Non-pigmented ciliary epithelial cell (primary cell): ENCODE measurements at regions not wholly inside any gene's neighbourhood (a gene's known extent, or its start where the extent isn't known, plus 50 kb on each side); places are given as distances from the start of the nearest gene placed in this dataset.
A peak's percentile ranks its signal among the peaks of the same experiment; 100 is the strongest.

Experiments
- DNase-seq: peaks from one replicate; pipeline ENCODE4 v3.0.0-alpha.2; 2010; ENCODE audit warnings: low read depth

DNA sequence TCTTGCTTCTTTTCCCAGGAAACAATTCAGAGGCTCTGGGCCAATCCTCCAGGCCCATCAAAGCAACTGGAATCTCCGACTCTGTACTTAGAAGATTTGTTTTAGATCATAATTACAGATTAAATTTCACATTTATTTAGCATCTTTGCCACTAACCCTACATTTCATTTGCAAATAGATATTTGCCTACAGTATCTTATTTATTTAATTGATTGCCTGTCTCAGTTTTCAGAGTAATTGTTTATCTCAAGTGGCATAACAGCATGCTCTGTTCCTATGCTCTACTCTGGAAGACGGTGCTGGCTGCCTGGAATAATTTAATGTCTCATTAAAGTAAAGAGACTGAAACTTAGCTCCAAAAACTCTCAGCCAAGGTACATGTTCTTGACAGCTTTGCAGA, 213.4 kb downstream of the HNMT start:
- DNase-seq: no peak

DNA sequence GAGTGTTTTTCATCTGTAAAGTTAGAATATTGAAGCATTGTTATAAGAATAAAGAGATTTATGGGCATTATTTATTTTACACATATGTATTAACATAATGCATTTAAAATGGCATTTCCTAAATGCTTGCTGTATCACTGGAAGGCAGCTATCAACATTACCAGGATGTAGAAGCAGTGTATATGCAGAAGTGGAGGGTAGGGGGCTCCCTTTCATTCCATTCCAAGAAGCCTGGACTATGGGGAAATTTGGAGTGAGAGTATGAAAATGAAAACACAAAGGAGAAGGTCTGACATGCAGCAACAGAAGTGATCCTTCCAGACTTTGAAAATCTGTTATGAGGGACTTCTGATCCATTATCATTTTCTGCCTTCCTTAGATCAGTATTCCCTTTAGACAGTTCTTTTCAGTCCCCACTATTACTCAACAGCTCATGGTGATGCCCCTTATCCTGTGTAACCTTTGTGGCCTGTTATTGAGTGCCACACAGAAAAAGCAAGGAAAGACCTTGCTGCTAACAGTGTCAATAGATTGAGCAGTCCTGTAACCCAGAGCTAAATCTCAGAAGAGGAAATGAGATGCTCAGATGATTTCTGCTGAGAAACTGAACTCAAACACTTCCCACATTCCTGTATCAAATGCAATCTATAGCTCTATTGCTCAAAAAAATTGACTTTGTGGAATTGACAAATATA, 216.6 kb downstream of the HNMT start:
- no peak for DNase-seq

DNA sequence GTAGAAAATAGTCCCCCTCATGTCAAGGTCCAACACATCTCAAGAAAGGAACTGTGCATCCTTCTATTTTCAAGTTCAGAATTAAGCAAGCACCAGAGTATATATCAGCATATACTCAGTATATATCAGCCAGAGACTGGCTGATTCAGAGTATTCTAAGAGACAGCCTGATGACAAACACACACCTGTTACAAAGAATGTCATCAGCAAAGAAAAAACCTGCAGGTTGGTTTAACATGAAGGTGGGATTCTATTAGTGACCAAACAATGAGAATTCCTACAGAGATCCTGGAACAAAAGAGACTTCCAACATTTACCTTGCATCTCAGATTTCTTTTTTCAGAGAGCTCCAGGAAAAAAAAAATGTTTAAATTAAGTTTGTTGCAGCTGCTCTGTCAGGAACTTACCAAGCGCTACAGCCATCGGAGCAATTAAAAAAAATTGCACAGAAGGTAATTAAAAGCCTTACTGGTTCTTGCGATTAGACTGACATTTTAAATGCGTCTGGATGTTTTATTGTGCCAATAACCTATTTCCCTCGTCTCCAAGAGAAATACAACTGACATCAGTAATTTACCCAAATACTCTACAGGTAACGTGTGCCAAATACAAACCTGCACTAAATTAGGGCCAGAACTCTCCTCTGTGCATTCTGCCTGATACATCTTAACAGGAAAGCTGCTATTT, 218.1 kb downstream of the HNMT start:
- DNase-seq: no peak

DNA sequence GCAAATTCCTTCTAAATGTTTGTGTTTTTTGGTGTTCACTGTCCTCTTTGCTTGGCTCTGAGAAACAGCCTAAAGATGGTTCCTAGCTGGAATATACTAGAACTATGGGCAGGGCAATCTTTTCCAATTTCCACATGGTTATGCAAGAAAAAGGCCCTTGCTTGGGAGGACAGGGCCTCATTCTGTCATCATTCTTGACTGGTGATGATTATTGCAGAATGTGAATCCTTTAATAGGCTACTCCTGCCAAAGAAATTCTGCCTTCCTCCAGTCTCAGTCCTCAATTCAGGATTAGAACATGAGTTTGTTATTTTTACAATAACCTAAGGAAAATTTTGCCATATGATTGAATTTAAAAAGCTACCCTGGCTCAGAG, 218.7 kb downstream of the HNMT start:
- no peak for DNase-seq

DNA sequence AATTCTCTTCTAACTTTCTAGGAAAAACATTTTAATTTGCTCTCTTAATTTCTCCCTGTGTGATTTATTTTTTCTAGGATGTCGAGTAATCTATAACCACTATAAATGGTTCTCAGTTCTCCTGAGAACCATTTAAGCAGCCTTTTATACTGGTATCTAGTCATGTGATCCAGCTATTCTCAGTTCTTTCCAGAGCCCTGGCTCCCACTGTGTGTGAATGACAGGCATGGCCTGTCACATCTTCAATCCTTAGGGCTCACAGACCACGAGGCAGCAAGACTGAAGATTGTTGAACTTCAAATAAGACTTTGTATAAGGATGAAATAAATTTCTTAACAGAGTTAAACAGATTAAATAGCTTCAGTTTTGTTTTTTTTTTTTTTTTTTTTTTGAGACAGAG, 219.4 kb downstream of the HNMT start:
- no peak for DNase-seq

DNA sequence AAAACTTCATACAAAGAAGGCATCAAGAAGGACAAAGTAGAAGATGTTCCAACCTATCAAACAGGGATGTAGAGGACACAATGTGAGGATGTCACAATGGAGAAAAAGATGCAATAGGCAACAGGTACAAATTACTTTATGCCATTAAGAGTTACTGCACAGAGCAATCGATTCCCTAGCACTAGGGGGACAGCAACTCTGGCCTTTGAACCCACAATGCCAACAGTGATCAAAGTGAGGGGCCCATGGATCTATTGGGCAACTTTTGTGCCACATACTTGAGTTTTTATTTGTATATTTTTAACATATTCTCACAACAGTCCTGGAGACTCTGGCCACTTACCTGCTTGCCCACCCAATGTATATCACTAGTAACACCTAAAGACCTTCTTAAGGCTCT, 220.2 kb downstream of the HNMT start:
- DNase-seq: no peak

DNA sequence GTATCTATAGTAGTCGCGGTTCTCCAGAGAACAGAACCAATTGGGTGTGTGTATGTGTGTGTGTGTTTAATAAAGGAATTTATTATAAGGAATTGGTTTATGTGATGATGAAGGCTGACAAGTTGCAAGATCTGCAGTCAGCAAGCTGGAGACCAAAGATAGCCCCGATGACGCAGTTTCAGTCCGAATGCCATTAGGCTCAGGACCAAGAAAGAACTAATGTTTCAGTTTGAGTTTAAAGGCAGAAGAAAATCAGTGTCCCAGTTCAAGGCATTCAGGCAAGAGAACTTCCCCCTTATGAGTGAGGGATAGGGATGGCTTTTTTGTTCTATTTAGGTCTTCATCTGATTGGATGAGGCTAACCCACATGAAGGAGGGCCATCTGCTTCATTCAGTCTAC, 221.6 kb downstream of the HNMT start:
- DNase-seq: no peak

DNA sequence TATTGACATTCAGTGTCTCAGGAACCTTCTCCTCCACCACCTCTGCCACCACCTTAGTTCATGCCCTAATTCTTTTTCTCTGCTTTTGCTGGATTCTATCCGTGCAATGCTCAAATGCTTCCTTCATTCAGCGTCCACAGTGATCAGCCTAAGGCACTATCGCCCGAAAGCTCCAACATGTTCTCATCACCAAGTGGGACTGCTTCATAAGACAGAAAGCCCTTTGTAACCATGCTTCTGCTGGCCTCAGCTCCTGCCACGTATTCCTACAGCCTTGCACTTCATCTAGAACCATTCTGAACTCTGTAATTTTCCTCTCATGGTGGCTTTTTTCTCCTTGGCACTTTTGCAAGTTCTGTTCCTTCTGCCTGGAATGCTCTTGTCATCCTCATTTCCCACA, 222.9 kb downstream of the HNMT start:
- DNase-seq: no peak

DNA sequence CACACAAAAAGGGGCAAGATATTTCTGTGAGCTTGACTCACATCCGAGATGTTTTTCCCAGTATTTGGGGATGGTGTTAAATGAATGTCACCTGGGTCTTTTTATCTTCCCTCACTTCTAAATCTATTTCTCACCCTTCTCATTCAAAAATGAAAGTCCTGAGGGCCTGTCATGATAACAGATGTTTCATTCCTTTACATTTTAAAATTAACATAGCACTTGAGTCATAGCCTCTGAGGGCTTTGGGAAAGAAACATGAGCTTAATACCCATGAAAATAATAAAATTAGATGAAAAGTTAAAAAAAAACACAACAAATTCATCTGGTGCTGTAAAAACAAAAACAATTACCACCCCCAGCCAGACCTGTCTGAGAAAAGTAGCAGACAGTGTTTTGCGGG, 226.7 kb downstream of the HNMT start:
- DNase-seq: no peak

DNA sequence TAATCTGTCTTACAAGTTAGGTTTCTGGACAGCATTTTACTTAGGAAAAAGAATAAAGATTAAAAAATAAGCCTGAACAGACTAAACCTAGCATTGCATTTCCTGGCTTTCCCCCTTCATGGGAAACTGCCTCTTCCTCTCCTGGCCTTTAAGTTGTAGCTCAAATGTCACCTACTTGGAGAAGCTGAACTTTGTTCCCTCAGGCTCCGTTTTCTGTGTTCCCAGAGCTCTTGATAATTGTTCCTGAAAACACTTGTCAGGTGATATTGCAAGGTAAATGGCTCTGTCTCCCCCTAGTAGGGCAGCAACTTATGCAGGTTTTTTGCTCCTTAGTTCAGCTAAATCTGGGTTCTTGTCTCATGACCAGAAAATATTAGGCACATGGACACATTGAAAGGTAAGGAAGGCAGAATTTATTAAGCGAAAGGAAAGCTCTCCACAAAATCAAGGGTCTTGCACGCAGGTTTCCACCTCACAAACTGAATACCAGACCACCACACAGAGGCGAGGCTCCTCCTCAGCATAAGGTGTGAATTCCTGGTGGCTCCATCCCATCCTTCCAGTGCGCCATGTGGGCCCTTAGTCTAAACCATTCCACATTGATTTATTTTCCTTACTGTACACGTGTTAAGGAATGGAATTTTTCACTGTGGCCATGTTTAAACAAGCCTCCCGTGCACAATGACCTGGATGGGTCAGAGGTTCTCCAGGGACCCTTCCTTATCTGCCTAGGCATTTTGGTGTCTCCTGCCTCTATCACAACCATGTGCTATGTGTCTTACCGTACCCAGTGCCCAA, 229.3 kb downstream of the HNMT start:
- DNase-seq: no peak

DNA sequence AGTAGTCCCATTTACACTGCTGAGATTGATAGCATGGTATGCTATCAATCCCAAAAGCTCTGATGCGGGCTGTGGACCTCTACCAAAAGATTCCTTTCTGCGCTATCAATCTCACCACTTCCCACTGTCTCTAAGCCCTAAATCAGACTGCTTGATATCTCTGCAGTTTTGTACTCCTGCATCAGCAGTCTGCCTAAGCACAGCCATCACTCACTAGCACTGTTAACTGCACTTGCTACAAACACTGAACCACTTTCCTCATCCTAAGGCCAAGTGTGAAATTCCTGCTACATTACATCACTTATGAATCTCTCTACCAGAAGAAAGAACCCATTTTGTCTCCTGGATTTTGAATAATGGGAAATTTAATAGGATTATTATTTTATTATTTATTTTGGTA, 237.0 kb downstream of the HNMT start:
- DNase-seq: no peak

DNA sequence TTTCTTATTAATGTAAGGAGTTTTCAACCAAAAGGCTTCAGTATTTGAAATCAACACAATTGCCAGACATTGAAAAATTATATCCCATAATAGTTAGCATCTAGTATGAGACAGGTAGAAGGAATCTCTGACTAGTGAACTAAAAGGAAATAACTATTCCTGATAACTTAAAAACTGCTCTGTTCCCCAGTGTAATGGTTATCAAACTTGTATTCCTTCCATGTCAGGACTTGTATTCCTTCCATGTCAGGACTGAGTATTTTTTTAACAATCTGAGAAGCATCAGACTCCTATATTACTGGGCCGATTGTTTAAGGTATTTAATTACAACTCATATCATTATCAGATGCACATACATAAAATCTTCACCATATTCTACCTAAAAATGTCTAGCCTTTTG, 238.5 kb downstream of the HNMT start:
- DNase-seq: no peak

DNA sequence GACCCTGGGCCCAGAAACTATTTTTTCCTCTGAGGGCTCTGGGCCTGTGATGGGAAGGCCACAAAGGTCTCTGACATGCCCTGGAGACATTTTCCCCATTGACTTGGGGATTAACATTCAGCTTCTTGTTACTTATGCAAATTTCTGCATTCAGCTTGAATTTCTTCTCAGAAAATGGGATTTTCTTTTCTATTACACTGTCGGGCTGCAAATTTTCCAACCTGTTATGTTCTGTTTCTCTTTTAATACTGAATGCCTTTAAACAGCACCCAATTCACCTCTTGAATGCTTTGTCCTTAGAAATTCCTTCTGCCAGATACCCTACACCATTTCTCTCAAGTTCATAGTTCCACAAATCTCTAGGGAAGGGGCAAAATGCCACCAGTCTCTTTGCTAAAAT, 241.0 kb downstream of the HNMT start:
- DNase-seq: no peak

DNA sequence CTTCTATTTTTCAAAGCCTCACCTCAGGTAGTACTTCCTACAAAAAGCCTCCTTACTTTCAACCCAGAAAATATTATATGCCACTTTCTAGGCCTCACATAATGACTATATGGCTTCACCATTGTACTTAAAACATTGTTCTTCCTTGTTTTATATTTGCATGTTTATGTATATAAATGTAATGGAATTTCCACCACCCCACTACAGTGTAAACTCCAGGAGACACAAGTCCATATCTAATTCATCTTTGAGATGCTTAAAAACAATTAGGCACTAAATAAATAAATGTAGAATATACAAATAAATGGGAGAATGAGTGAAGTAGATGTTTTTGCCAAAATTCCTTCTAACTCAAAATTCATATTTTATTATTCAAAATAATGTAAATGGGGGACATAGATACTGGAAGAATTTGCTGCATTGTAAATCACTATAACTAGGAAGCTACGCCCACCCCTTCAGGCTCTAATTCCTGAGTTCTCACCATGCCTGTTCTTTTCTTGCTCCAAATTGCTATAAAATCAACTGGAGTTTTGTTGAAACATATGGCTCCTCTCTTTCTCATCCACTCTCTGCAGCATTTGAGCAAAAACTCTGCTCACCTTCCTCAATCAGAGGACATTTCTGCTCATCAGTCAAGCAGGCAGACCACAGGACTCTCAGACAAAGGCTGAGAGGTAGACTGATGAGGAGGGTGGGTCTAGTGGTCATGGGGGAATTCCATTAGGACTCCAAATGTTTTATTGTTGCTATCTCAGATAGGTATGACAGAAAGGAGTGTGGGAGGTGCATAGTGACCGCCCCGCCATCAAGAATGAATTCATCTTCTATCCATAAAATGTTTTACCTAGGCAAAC, 243.0 kb downstream of the HNMT start:
- DNase-seq: no peak

DNA sequence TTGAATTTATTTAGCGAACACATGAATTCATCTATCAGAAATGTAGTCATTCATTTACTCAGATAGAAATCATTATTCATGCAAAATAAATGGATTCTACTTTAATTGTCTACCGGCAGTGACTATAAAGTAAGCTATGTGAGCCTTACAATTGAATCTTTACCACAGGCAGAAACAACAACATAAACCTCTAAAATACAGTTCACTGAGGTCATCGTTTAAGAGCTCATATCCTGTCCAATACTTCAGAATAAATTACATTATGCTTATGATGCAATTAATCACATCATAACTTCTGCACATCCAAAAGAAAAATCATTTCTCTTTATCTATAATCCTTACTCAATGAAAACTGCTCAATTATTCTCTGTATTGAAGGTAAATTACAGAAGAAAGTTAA, 244.7 kb downstream of the HNMT start:
- peak; percentile 2 for DNase-seq

DNA sequence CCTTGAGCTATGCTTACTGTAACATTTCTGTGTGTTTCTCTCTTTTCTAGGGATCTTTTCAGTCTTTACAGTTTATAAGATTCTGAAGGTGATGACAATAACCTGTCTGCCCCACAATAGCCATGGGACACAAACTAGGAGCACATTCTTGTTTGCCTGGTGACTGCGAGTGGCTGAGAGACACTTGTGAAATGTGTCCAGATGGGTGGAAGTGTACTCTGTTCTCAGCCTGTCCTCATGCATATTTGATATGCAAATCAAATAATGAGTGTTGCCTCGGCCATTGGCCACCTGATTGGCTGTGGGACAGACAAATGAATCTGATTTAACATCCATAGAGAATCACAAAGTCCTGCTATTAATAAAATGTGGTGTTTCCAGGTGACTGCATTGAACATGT, 246.2 kb downstream of the HNMT start:
- DNase-seq: no peak

DNA sequence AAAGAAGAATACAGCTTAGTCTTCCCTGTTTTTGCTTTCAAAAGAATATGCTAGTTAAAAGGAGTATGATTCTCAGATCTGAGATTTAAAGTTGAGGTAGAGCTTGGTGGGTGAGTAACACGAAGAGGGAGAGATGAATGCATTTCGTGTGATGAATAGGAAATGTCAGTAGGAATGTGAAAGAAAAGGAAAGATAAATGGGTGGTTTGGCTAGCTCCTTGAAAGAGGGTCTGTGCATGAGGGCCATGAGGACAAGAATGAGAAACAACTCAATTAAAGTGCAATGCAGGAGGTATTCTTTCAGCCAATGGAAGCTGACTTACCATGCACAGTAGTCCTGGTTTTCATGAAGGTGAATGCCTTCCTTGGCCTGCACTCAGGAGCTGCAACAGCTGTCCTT, 248.2 kb downstream of the HNMT start:
- DNase-seq: no peak

DNA sequence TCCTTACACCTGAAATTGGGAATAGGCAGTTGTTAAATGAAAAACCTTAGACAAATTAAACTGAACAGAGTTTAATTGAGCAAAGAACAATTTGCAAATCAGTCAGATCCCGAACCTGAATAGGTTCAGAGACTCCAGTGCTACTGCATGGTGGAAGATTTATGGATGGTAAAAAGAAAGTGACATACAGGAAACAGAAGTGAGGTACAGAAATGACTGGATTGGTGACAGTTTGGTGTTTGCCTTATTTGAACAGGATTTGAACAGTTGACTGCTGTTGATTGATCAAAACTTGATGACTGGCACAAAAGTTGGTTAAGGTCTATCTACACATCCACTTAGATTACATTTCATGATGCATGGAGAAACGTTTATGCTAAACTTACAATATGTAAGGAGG, 248.8 kb downstream of the HNMT start:
- DNase-seq: no peak

DNA sequence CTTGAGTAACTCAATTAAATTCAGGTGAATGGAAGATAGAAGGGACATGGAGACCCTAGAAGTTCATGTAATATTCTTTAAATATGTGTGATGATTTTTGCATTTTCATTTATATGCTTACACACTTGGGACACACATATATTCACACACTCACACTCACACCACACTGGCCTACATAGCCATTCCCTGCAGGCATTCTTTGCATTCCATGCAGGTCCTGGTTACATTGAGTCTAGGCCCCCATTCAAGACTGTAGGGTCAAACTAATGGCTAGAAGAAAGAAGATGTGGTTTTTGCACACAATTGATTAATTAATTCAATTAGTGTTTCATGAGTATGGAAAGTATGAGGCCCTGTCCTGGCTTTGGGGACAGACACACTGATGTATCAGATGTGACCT, 249.4 kb downstream of the HNMT start:
- DNase-seq: no peak

DNA sequence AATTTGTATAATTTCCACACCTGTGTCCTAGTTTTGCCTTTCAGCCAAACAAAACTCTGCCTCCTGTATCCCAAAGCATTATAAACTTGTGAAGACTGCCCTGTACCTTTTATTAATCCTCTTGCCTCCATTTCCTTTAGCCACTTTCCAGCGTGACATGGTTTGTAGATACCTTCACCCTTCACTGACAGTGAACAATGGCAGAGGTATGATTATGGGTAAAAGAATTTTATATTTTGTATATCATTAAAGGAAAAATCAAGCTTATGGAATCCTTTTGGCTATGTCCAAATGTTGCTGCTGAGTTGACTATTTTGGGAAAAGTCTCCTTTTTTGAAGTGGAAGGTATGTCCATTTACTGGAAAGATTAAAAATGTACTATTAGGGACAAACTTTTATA, 251.7 kb downstream of the HNMT start:
- no peak for DNase-seq

DNA sequence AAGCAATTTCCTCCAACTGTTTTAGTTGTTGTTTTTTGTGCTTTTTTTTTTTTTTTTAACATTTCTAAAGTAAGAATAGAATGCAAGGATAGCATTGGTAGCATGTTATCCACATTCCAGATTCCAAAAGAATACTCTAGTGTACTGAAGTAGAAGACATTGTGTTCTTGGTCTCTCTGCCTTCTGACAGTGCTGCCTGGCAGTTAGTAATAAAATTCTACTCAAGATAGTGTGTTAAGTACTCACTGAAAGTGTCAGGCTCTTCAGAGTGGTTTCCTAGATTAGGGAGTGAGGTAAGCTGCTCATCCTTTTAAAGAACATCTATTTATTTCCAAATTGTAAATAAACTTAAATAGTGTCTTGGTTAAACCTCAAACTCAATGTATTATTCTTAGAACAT, 253.7 kb downstream of the HNMT start:
- DNase-seq: no peak

DNA sequence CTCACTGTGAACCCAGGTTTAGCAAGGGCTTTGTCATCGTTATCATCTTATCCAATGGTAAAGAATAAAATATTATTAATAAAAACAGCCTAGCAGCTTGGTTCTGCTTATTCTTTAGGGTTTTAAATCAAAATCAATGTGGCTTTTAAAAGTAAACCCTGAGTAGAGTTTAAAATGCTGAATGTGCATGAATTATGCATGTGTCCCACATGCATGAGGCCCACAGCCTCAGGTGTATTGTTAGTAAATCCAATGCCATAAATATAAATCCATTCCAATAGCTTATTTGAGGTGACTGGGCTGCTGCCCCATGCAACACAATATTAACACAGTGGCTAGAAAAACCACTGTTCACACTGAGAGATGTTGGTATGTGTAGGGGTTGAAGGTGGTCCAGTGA, 254.1 kb downstream of the HNMT start:
- DNase-seq: no peak

DNA sequence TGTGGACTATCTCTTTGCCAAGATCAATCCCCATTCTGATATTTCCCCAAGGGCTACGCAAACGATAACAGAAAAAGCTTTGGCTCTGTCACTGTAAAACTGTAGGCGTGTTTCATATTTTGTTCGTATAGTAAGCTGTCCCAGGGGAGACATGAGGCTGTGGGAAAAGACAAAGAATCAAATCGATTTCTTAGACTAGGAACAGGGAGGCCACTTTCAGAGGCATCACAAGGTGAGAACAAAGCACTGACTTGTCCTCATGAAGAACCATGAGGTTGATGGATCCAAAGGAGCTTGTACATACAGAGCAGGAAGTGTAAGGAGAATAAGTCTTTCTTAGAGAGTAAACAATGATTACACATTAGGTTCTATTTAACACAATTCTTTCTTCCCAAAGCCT, 255.7 kb downstream of the HNMT start:
- no peak for DNase-seq
